IMR-90 (cell line): ENCODE measurements at regions not wholly inside any gene's neighbourhood (a gene's known extent, or its start where the extent isn't known, plus 50 kb on each side); places are given as distances from the start of the nearest gene placed in this dataset.

Experiments used
- ATAC-seq: fragments of 200-7000 bp; cut with Tn5 transposase; 2 replicates; pipeline ENCODE4 v1.9.1; 2020; ENCODE audit warnings: low read depth, mild to moderate bottlenecking, moderate library complexity
- BruUV-seq: library from RNA; stranded (reverse); fragments of 400-500 nt; replicated peaks from 2 replicates; lab custom pipeline; 2021; lab: Mats Ljungman, UMichigan
- CTCF ChIA-PET: fragments of 300-600 bp; formaldehyde crosslinking; extraction: SDS; loops from one replicate; lab custom pipeline; 2021; ENCODE audit warnings: antibody characterized with exemption; lab: Yijun Ruan, JAX
- POLR2A ChIA-PET: fragments of 300-600 bp; sonication (Branson Sonifier 250); formaldehyde crosslinking; loops from one replicate; lab custom pipeline; 2022; ENCODE audit warnings: antibody characterized with exemption; ENCODE audit not compliant: unreplicated experiment; lab: Charles Lee
- DNase-seq: peaks from one replicate; pipeline ENCODE4 v3.0.0; 2013
- H2AFZ ChIP-seq: replicated peaks from 2 replicates; pipeline ENCODE3; 2013; ENCODE audit warnings: low read length, mild to moderate bottlenecking; ENCODE audit not compliant: poor library complexity
- H2AK5ac ChIP-seq: 2 replicates; pipeline ENCODE4 v1.6.1; 2013; ENCODE audit warnings: low read depth, low read length, inconsistent platforms
- H2AK9ac ChIP-seq: replicated peaks from 2 replicates; pipeline ENCODE3; 2013; ENCODE audit warnings: mild to moderate bottlenecking, low read depth, low read length, moderate library complexity; ENCODE audit not compliant: poor library complexity
- H2BK120ac ChIP-seq: 2 replicates; pipeline ENCODE4 v1.6.1; 2013; ENCODE audit warnings: low read depth, low read length, inconsistent platforms
- H2BK15ac ChIP-seq: 3 replicates; pipeline ENCODE4 v1.6.1; 2013; ENCODE audit warnings: low read depth, low read length, inconsistent platforms
- H2BK20ac ChIP-seq: 2 replicates; pipeline ENCODE4 v1.6.1; 2013; ENCODE audit warnings: low read depth, mild to moderate bottlenecking, inconsistent platforms, low read length, moderate library complexity
- H2BK5ac ChIP-seq: 2 replicates; pipeline ENCODE4 v1.6.1; 2013; ENCODE audit warnings: mild to moderate bottlenecking, low read depth, low read length, inconsistent platforms; ENCODE audit not compliant: poor library complexity, severe bottlenecking
- H3K14ac ChIP-seq: replicated peaks from 2 replicates; pipeline ENCODE4 v1.6.1; 2013; ENCODE audit warnings: low read depth, low read length, inconsistent platforms
- H3K18ac ChIP-seq: 2 replicates; pipeline ENCODE4 v1.6.1; 2013; ENCODE audit warnings: low read depth, low read length, control low read depth
- H3K23ac ChIP-seq: 2 replicates; pipeline ENCODE4 v1.6.1; 2013; ENCODE audit warnings: low read depth, low read length, inconsistent platforms
- H3K27ac ChIP-seq: 2 replicates; pipeline ENCODE4 v1.5.1; 2013; ENCODE audit warnings: mild to moderate bottlenecking, control low read depth, low read length; ENCODE audit not compliant: insufficient read depth
- H3K27me3 ChIP-seq: 2 replicates; pipeline ENCODE4 v1.6.1; 2013; ENCODE audit warnings: low read length; ENCODE audit not compliant: control insufficient read depth, insufficient read depth
- H3K36me3 ChIP-seq: 2 replicates; pipeline ENCODE4 v1.6.1; 2013; ENCODE audit warnings: low read length, mixed read lengths; ENCODE audit not compliant: control insufficient read depth, insufficient read depth
- H3K4ac ChIP-seq: 2 replicates; pipeline ENCODE4 v1.6.1; 2013; ENCODE audit warnings: low read depth, low read length, inconsistent platforms
- H3K4me1 ChIP-seq: 2 replicates; pipeline ENCODE4 v1.6.1; 2013; ENCODE audit warnings: low read length, mixed read lengths; ENCODE audit not compliant: control insufficient read depth, insufficient read depth
- H3K4me2 ChIP-seq: 2 replicates; pipeline ENCODE4 v1.6.1; 2013; ENCODE audit warnings: low read depth, mild to moderate bottlenecking, control low read depth, low read length, moderate library complexity
- H3K4me3 ChIP-seq: 2 replicates; pipeline ENCODE4 v1.5.1; 2013; ENCODE audit warnings: low read depth, mild to moderate bottlenecking, control low read depth, low read length, moderate library complexity; ENCODE audit not compliant: insufficient read depth
- H3K56ac ChIP-seq: 2 replicates; pipeline ENCODE4 v1.6.1; 2013; ENCODE audit warnings: low read length, inconsistent platforms; ENCODE audit not compliant: insufficient read depth; ENCODE audit errors: extremely low read depth
- H3K79me1 ChIP-seq, 2 experiments: 2 replicates each; pipeline ENCODE4 v1.6.1; 2013; ENCODE audit warnings: low read length in 2 of 2, inconsistent platforms in 1 of 2, low read depth in 1 of 2
- H3K9ac ChIP-seq: 2 replicates; pipeline ENCODE4 v1.6.1; 2013; ENCODE audit warnings: low read depth, low read length, control low read depth
- H3K9me1 ChIP-seq: 2 replicates; pipeline ENCODE4 v1.6.1; 2013; ENCODE audit warnings: low read length, inconsistent platforms; ENCODE audit not compliant: insufficient read depth
- H3K9me3 ChIP-seq: 2 replicates; pipeline ENCODE4 v1.6.1; 2013; ENCODE audit warnings: low read length; ENCODE audit not compliant: control insufficient read depth, insufficient read depth
- H4K20me1 ChIP-seq: 2 replicates; pipeline ENCODE4 v1.6.1; 2013; ENCODE audit warnings: low read length, inconsistent platforms; ENCODE audit not compliant: insufficient read depth
- H4K5ac ChIP-seq: 2 replicates; pipeline ENCODE4 v1.6.1; 2013; ENCODE audit warnings: mild to moderate bottlenecking, low read depth, low read length, control low read depth
- H4K8ac ChIP-seq, 2 experiments: 2 replicates each; pipeline ENCODE4 v1.6.1; 2013; ENCODE audit warnings: low read depth in 2 of 2, low read length in 2 of 2, control low read depth in 1 of 2, inconsistent platforms in 1 of 2
- H4K91ac ChIP-seq: 2 replicates; pipeline ENCODE4 v1.6.1; 2013; ENCODE audit warnings: low read depth, low read length, inconsistent platforms; ENCODE audit not compliant: insufficient read depth
- BHLHE40 ChIP-seq: fragments of 150-350 bp; IDR thresholded peaks from 2 replicates; pipeline ENCODE4 v1.6.1; 2016; ENCODE audit warnings: mild to moderate bottlenecking, low read depth, low read length
- CEBPB ChIP-seq: IDR thresholded peaks from 2 replicates; pipeline ENCODE4 v1.6.1; 2012; ENCODE audit warnings: low read depth, low read length, improper control_type of control experiment
- CHD1 ChIP-seq: IDR thresholded peaks from 2 replicates; pipeline ENCODE4 v1.6.1; 2012; ENCODE audit warnings: low read depth, low read length, improper control_type of control experiment
- CTCF ChIP-seq: conservative IDR thresholded peaks from 2 replicates; pipeline ENCODE4 v1.5.1; 2012; ENCODE audit warnings: mild to moderate bottlenecking, low read depth, low read length, improper control_type of control experiment
- FOS ChIP-seq: fragments of 150-350 bp; IDR thresholded peaks from 2 replicates; pipeline ENCODE4 v1.6.1; 2016; ENCODE audit warnings: low read depth, low read length
- MAFK ChIP-seq: IDR thresholded peaks from 2 replicates; pipeline ENCODE4 v1.6.1; 2012; ENCODE audit warnings: low read depth, low read length, improper control_type of control experiment
- MAZ ChIP-seq: IDR thresholded peaks from 2 replicates; pipeline ENCODE4 v1.6.1; 2012; ENCODE audit warnings: low read depth, mild to moderate bottlenecking, low read length, improper control_type of control experiment, moderate library complexity, borderline replicate concordance
- POLR2A ChIP-seq: IDR thresholded peaks from 2 replicates; pipeline ENCODE4 v1.6.1; 2012; ENCODE audit warnings: mild to moderate bottlenecking, low read depth, low read length
- SMC3 ChIP-seq: fragments of 150-350 bp; IDR thresholded peaks from 2 replicates; pipeline ENCODE4 v1.6.1; 2016; ENCODE audit warnings: low read depth, mild to moderate bottlenecking, antibody characterized with exemption, low read length, moderate library complexity
- USF2 ChIP-seq: fragments of 150-350 bp; IDR thresholded peaks from 2 replicates; pipeline ENCODE4 v1.6.1; 2017; ENCODE audit warnings: mild to moderate bottlenecking, antibody characterized with exemption, low read length, low read depth
- WGBS, 2 experiments: methylation state at CpG; one replicate each; pipeline versions ENCODE4 v1.1.5 to v1.1.7; 2013; ENCODE audit warnings: missing lambda C conversion rate in 2 of 2; ENCODE audit not compliant: insufficient read length in 1 of 2; ENCODE audit errors: extremely low coverage in 2 of 2; 5-methylcytosine and 5-hydroxymethylcytosine counted together
- dilution Hi-C: fragments of 300-500 bp; cut with HindIII; formaldehyde crosslinking; loops from one replicate; pipeline ENCODE4 v1.14.3; 2018; ENCODE audit warnings: low sequenced_read_pairs; ENCODE audit not compliant: unreplicated experiment
- in situ Hi-C: fragments of 300-500 bp; cut with MboI; formaldehyde crosslinking; loops from 3 replicates; pipeline ENCODE4 v1.14.3; 2019; ENCODE audit warnings: low sequenced_read_pairs, inconsistent platforms, mixed read lengths
- intact Hi-C: fragments of 100-400 bp; cut with micrococcal nuclease; formaldehyde crosslinking; loops from 2 replicates; pipeline ENCODE4 v1.10.0; 2022
- TF ChIP-seq, protein P1 (sequence below): fragments of 150-350 bp; IDR thresholded peaks from 2 replicates; pipeline ENCODE4 v1.6.1; 2016; ENCODE audit warnings: low read depth, mild to moderate bottlenecking, low read length, moderate library complexity, borderline replicate concordance

DNA sequence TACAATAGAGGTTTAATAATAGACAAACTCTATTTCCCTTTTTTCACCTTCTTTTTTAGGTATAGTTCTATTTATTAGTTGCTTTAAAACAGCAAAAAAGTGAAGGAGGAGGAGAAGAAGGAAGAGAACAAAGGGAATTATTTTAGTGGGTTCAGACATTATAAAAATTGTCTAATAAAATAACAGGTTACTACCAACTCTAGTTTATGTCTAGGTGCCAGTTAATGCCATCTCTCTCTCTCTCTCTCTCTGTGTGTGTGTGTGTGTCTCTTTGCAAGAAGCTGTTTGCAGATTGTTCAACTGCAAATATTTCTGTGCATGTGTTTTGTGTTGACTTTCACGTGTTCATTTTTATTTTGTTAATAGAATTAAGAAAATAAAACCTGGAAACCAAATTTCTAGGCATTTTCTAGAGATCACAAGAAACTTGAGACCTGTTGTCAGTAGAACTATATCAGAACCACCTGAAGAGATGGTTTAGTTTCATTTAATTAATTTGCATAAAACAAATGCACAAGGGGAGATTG lies 313.5 kb upstream of the SGK1 start:
- no peaks in the 10 kb centered on the region for H3K79me1 ChIP-seq
- no peak overlapping the region for H2BK15ac ChIP-seq
- no peak overlapping the region for H2AK9ac ChIP-seq
- BruUV-seq, result no TSS peak
- no peak overlapping the region for H2BK5ac ChIP-seq
- H4K8ac ChIP-seq, result no peak overlapping the region
- ChIA-PET CTCF (no interaction called here), POLR2A (no interaction called here)
- WGBS, 2 experiments, result no CpG with 5 or more reads among the region's 1 CpG
- no peak overlapping the region for H4K5ac ChIP-seq
- H3K4me2 ChIP-seq, result no peak overlapping the region
- H4K20me1 ChIP-seq, result no peaks in the 10 kb centered on the region
- H3K4me1 ChIP-seq, result no peaks in the 10 kb centered on the region
- H3K56ac ChIP-seq, result no peak overlapping the region
- no peak overlapping the region for H3K4ac ChIP-seq
- H3K36me3 ChIP-seq, result no peaks in the 10 kb centered on the region
- H2BK120ac ChIP-seq, result no peak overlapping the region
- no peak overlapping the region for H3K18ac ChIP-seq
- intact Hi-C loops (no loop called here), in situ Hi-C loops (no loop called here), dilution Hi-C loops (no loop called here)
- no peaks in the 10 kb centered on the region for H3K9me3 ChIP-seq
- H3K9me1 ChIP-seq, result no peaks in the 10 kb centered on the region
- no peaks in the 10 kb centered on the region for H3K27me3 ChIP-seq
- H3K23ac ChIP-seq, result no peak overlapping the region
- TF ChIP-seq POLR2A (no peak), CEBPB (no peak), BHLHE40 (no peak), SMC3 (no peak), CTCF (no peak), FOS (no peak), CHD1 (no peak), MAFK (no peak), USF2 (no peak), MAZ (no peak)
- TF ChIP-seq, protein P1, sequence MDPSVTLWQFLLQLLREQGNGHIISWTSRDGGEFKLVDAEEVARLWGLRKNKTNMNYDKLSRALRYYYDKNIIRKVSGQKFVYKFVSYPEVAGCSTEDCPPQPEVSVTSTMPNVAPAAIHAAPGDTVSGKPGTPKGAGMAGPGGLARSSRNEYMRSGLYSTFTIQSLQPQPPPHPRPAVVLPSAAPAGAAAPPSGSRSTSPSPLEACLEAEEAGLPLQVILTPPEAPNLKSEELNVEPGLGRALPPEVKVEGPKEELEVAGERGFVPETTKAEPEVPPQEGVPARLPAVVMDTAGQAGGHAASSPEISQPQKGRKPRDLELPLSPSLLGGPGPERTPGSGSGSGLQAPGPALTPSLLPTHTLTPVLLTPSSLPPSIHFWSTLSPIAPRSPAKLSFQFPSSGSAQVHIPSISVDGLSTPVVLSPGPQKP, result no peak
- H2BK20ac ChIP-seq, result no peak overlapping the region
- H3K4me3 ChIP-seq, result no peak overlapping the region
- H4K91ac ChIP-seq, result no peak overlapping the region
- no peak overlapping the region for H3K27ac ChIP-seq
- H2AFZ ChIP-seq, result no peak overlapping the region
- no peak overlapping the region for H2AK5ac ChIP-seq
- H3K9ac ChIP-seq, result no peak overlapping the region
- no peak for ATAC-seq
- DNase-seq, result no peak
- no peak overlapping the region for H3K14ac ChIP-seq
